GM19397 (cell line): ENCODE measurements at regions not wholly inside any gene's neighbourhood (a gene's known extent, or its start where the extent isn't known, plus 50 kb on each side); places are given as distances from the start of the nearest gene placed in this dataset.

Experiments used
- ATAC-seq: cut with Tn5 transposase; IDR thresholded peaks from one replicate; pipeline ENCODE4 v1.9.1; 2021; ENCODE audit warnings: mild to moderate bottlenecking, moderate library complexity; ENCODE audit not compliant: unreplicated experiment

- no peak for ATAC-seq
Observed at GRCh38 chr6:134472046-134472445, 154.1 kb upstream of the SGK1 start.

- no peak for ATAC-seq
Observed at GRCh38 chr6:134470457-134470975, 152.6 kb upstream of the SGK1 start.

GRCh38 chr6:134469702-134470456, 152.0 kb upstream of the SGK1 start:
- no peak for ATAC-seq

GRCh38 chr6:134468633-134469032, 150.7 kb upstream of the SGK1 start:
- no peak for ATAC-seq

GRCh38 chr6:134467620-134468019, 149.7 kb upstream of the SGK1 start:
- ATAC-seq: no peak

GRCh38 chr6:134466771-134467525, 149.0 kb upstream of the SGK1 start:
- ATAC-seq: no peak

- no peak for ATAC-seq
Observed at GRCh38 chr6:134464690-134465411, 146.9 kb upstream of the SGK1 start.

- ATAC-seq: no peak
Observed at GRCh38 chr6:134458857-134459657, 141.1 kb upstream of the SGK1 start.

GRCh38 chr6:134457941-134458340, 140.0 kb upstream of the SGK1 start:
- no peak for ATAC-seq

GRCh38 chr6:134456226-134456625, 138.3 kb upstream of the SGK1 start:
- no peak for ATAC-seq

- no peak for ATAC-seq
Observed at GRCh38 chr6:134455319-134455718, 137.4 kb upstream of the SGK1 start.

- ATAC-seq: no peak
Observed at GRCh38 chr6:134454794-134455193, 136.9 kb upstream of the SGK1 start.

- ATAC-seq: no peak
Observed at GRCh38 chr6:134453792-134454510, 136.0 kb upstream of the SGK1 start.

- ATAC-seq: no peak
Observed at GRCh38 chr6:134452906-134453305, 135.0 kb upstream of the SGK1 start.

GRCh38 chr6:134451529-134451928, 133.6 kb upstream of the SGK1 start:
- no peak for ATAC-seq

GRCh38 chr6:134449781-134450180, 131.9 kb upstream of the SGK1 start:
- no peak for ATAC-seq

- ATAC-seq: no peak
Observed at GRCh38 chr6:134449004-134449403, 131.1 kb upstream of the SGK1 start.

- ATAC-seq: no peak
Observed at GRCh38 chr6:134447883-134448387, 130.0 kb upstream of the SGK1 start.

- ATAC-seq: no peak
Observed at GRCh38 chr6:134447423-134447822, 129.5 kb upstream of the SGK1 start.

- no peak for ATAC-seq
Observed at GRCh38 chr6:134446896-134447295, 129.0 kb upstream of the SGK1 start.
